ENCODE measurements at regions not wholly inside any gene's neighbourhood (a gene's known extent, or its start where the extent isn't known, plus 50 kb on each side); places are given as distances from the start of the nearest gene placed in this dataset.
"Not testable (repeated sequence)": the region's sequence is repeated elsewhere in the genome, so short reads cannot be mapped to it uniquely, and the experiment has no call there.

DNA sequence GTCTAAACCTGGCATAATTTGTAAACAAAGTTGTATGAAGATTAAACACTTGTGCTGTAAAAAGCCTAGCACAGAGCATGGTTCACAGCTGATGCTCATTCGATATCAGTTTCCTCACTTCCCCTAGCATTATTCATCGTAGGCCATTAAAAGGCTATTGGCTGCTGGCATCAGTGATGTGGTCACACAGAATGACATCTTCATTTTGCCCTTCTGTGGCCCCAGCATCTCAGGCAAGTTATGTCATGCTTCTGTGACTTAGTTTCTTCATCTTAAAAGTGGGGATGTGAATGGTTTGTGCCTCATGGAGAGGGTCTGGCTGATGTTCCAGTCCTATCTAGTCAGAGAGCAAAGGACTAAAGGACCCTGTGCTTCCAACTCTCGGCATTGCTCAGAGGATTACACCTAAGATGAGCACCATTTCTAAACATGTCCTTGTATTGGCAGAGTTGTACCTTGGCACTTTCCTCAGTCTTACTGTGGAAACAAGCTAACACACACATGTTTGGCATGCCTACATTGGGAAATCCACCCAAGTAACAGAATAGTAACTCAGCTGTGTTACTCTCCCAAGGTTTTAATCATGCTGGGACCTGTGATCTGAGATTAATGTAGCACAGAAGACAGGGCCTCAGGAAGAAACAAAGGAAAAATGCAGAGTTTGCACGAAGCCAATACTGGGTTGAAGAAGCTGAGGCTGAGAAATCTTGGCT lies 83.5 kb upstream of the OR9Q1 start:
- no peak for DNase-seq
- H3K4me3 Mint-ChIP-seq = no peak overlapping the region
- no peaks in the 10 kb centered on the region for H3K9me3 Mint-ChIP-seq
- no peaks in the 10 kb centered on the region for H3K36me3 Mint-ChIP-seq
- H3K27me3 Mint-ChIP-seq = peaks cover 0 to 17% of the 10 kb centered on the region in 2 donors
- no peak overlapping the region for H3K27ac Mint-ChIP-seq
- H3K4me1 Mint-ChIP-seq = no peaks in the 10 kb centered on the region
- no peak for ATAC-seq (replicated peaks)

DNA sequence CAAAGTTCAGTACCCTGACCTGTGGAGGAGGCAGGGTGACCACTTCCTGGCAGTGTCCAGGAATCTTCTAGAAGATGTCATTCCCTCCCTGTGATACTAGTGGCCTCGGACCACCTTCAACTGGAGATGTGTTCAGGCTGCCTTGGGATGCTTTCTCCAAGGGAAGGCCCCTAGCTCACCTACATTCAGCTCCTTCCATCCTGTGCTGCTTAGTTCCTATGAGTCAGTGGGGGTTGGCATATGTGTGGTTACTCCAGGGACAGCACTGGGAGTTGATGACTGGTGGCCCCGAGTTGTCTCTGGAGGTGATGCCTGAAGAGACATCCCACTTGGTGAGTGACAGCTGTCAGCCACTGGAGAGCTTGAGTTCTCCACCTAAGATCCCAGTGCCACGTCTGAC lies 81.8 kb upstream of the OR9Q1 start:
- Mint-ChIP-seq H3K4me1 (no peaks in the 10 kb centered on the region), H3K36me3 (no peaks in the 10 kb centered on the region), H3K9me3 (no peaks in the 10 kb centered on the region), H3K27me3 (peaks cover 0 to 17% of the 10 kb centered on the region in 2 donors), H3K27ac (no peak overlapping the region), H3K4me3 (no peak overlapping the region)
- DNase-seq (no peak), ATAC-seq (replicated peaks) (no peak)

DNA sequence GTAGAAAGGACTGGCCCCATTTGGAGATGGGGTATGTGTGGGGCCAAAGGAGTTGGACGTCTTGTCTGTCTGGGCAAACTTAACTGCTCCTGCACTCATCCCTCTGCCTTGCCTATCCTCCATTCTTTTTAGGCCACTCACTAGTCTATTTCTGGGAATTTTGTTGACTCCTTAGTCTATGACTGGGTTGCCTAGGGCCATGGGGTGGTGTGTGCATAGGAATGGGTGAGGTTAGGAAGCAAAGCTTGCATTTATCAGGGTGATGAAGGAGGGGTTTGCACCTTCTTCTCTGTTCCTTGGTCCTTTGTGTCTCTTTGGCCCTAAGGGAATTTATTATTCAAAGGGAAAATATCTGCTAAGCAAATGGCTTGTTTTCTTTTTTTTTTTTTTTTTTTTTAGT lies 80.9 kb upstream of the OR9Q1 start:
- no peak overlapping the region for H3K4me3 Mint-ChIP-seq

DNA sequence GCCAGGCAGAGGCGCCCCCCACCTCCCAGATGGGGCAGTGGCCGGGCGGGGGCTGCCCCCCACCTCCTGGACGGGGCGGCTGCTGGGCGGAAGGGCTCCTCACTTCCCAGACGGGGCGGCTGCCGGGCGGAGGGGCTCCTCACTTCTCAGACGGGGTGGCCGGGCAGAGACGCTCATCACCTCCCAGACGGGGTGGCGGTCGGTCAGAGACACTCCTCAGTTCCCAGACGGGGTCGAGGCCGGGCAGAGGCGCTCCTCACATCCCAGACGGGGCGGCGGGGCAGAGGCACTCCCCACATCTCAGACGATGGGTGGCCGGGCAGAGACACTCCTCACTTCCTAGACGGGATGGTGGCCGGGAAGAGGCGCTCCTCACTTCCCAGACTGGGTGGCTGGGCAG lies 79.9 kb upstream of the OR9Q1 start:
- H3K27me3 Mint-ChIP-seq = peaks cover 0 to 15% of the 10 kb centered on the region in 2 donors
- ATAC-seq (replicated peaks); H3K4me3 Mint-ChIP-seq; H3K36me3 Mint-ChIP-seq; H3K9me3 Mint-ChIP-seq; H3K4me1 Mint-ChIP-seq; H3K27ac Mint-ChIP-seq; DNase-seq: not testable (repeated sequence)

More for the DNA sequence above, 80.9 kb upstream of the OR9Q1 start:
- Mint-ChIP-seq H3K27ac (no peak overlapping the region), H3K9me3 (no peaks in the 10 kb centered on the region), H3K4me1 (no peaks in the 10 kb centered on the region), H3K36me3 (no peaks in the 10 kb centered on the region), H3K27me3 (peaks cover 0 to 17% of the 10 kb centered on the region in 2 donors)
- no peak for DNase-seq
- ATAC-seq (replicated peaks) = no peak

DNA sequence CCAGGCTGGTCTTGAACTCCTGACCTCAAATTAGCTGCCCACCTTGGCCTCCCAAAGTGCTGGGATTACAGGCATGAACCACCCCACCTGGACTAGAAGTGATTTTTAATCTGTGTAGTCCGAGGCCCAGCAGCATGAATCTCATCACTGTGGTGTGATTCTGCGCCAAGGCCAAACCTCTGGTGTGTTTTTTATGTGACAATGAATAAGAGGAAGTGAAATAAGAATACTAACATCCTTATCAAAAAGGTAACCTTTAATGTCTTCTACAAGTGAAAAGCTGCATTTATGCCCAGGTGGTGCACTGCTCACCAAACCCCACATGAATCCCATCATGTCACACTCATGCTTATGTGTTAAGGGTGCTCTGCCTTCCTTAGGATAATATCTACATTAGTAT lies 77.1 kb upstream of the OR9Q1 start:
- Mint-ChIP-seq H3K4me3 (no peak overlapping the region), H3K36me3 (no peaks in the 10 kb centered on the region), H3K27me3 (peaks cover 0 to 12% of the 10 kb centered on the region in 2 donors), H3K4me1 (no peaks in the 10 kb centered on the region), H3K9me3 (peaks cover 0 to 3% of the 10 kb centered on the region in 2 donors), H3K27ac (no peak overlapping the region)
- ATAC-seq (replicated peaks) (peak in 1 of 2 donors; percentile 16), DNase-seq (no peak)

DNA sequence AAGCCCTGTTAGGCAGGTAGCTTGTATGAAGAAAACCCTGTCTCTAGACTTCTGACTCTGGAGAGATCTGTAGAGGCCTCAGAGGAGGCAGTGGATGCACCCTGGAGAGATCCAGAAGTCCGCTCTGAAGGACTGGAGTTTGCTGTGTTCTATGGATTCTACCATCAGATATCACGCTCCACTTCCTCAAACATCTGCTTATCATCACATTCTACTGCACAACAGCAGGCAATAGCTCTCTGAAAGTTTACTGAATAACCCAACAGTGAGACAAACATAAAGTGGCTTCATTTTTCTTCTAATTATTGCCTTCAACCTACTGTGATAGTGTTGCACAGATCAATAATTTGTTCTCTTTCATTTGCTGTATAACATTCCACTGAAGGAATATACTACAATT lies 59.0 kb upstream of the OR9Q1 start:
- peaks cover 0 to 5% of the 10 kb centered on the region in 2 donors for H3K9me3 Mint-ChIP-seq
- ATAC-seq (replicated peaks) (no peak), DNase-seq (no peak)
- no peaks in the 10 kb centered on the region for H3K4me1 Mint-ChIP-seq
- H3K27ac Mint-ChIP-seq = no peak overlapping the region
- no peaks in the 10 kb centered on the region for H3K36me3 Mint-ChIP-seq
- H3K27me3 Mint-ChIP-seq = peaks cover 12 to 20% of the 10 kb centered on the region in 2 donors
- no peak overlapping the region for H3K4me3 Mint-ChIP-seq

DNA sequence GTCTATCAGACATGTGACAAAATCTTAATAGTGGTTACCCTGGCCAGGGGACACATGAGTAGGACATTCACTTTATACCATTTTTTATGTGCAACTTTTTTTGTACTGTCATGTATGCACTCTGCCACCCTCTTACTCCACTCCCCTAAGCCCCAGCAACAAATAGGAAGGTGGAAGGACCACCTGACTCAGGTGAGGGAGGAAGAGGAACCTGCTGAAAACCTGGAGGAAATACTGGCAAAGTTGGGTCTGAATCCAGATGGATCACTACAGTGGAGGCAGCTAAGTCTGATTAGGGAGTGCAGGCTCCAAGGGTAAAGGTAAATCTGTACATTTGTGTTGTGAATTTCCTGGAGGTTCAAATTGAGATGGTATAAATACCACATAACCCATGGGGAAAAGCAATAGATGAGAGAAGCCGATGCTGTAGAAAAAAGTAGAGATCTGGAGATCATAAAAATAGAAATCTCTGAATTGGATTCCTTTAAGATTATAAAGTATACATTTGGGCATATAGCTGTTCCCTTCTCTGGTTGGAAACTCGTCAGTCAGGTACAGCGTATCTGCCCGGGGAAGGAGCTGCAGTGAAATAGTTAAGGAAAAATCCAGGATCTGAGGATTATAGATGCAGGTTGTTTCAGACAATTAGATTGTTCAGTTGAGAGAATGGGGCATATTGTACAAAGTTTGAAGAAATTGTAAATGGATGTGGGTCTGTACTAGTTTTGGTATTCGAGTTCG lies 52.2 kb upstream of the OR9Q1 start:
- Mint-ChIP-seq H3K27me3 (peaks cover 11 to 28% of the 10 kb centered on the region in 2 donors), H3K9me3 (peaks cover 5 to 9% of the 10 kb centered on the region in 2 donors), H3K4me1 (no peaks in the 10 kb centered on the region), H3K36me3 (no peaks in the 10 kb centered on the region), H3K4me3 (no peak overlapping the region), H3K27ac (no peak overlapping the region)
- ATAC-seq (replicated peaks) (no peak), DNase-seq (no peak)

DNA sequence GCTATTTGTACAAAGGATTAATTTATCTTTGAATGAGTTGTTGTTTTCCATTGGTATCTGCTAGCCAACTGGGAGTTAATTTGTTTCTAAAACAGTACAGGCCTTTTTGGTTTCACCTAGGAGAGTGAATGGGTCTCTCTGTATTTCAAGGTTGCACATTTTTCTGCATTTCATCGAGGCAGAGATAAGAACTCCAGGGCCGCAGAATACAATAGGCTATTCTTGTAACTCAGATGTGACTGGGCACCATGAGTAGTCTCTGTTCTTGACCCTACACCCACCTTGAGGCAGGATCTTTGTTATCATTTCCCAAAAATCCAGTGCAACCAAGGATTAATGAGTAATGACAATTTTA lies 51.7 kb upstream of the OR9Q1 start:
- Mint-ChIP-seq H3K27me3 (peaks cover 11 to 28% of the 10 kb centered on the region in 2 donors), H3K9me3 (peaks cover 5 to 8% of the 10 kb centered on the region in 2 donors), H3K27ac (no peak overlapping the region), H3K36me3 (no peaks in the 10 kb centered on the region), H3K4me1 (no peaks in the 10 kb centered on the region), H3K4me3 (no peak overlapping the region)
- ATAC-seq (replicated peaks) (no peak), DNase-seq (no peak)

All from stimulated activated naive B cell treated with anti-CD40 and anti-IgM and Interleukin-4, amounts not matched to agents 10 μg/mL and 1 μg/mL and 100 μg/mL, for 72 hours (primary cell).